ENCODE measurements at regions not wholly inside any gene's neighbourhood (a gene's known extent, or its start where the extent isn't known, plus 50 kb on each side); places are given as distances from the start of the nearest gene placed in this dataset.
"Not testable (repeated sequence)": the region's sequence is repeated elsewhere in the genome, so short reads cannot be mapped to it uniquely, and the experiment has no call there.

- Histone ChIP-seq H3K4me1 (ENCODE audit: insufficient read depth, low read length, poor library complexity, severe bottlenecking) (no peaks in the 10 kb centered on the region), H3K4me3 (ENCODE audit: low read depth, low read length, poor library complexity, severe bottlenecking) (no peak overlapping the region), H3K27ac (ENCODE audit: low read depth, low read length, poor library complexity, severe bottlenecking) (no peak overlapping the region), H3K27me3 (replicated peaks; ENCODE audit: insufficient read depth, low read depth, low read length, poor library complexity) (peaks cover 9% of the 10 kb centered on the region), H3K36me3 (ENCODE audit: insufficient read depth, low read length, poor library complexity, severe bottlenecking) (no peaks in the 10 kb centered on the region), H3K9me3 (ENCODE audit: low read depth, low read length, poor library complexity, severe bottlenecking) (no peaks in the 10 kb centered on the region)
- intact Hi-C loops (cut with micrococcal nuclease; ENCODE audit: unreplicated experiment): no loop called here
- DNase-seq (ENCODE audit: low spot score): no peak
- POLR2A ChIA-PET (ENCODE audit: low non-redundant PET): no interaction called here
- BruUV-seq (replicated peaks): no TSS peak
- TF ChIP-seq CTCF (conservative IDR thresholded peaks at IDR 0.05; ENCODE audit: low read depth, low read length) (no peak), EZH2 (IDR thresholded peaks at IDR 0.05; ENCODE audit: borderline replicate concordance, low read depth, low read length, poor library complexity, severe bottlenecking) (no peak)
- CTCF ChIA-PET: no interaction called here
These were observed 122.8 kb upstream of the SHH start for GRCh38 chr7:155935005-155935557.

GRCh38 chr7:155932324-155932723, 120.1 kb upstream of the SHH start:
- DNase-seq (ENCODE audit: low spot score); H3K27ac ChIP-seq (ENCODE audit: low read depth, low read length, poor library complexity, severe bottlenecking); H3K36me3 ChIP-seq (ENCODE audit: insufficient read depth, low read length, poor library complexity, severe bottlenecking); intact Hi-C loops (cut with micrococcal nuclease; ENCODE audit: unreplicated experiment); POLR2A ChIA-PET (ENCODE audit: low non-redundant PET); BruUV-seq (replicated peaks); H3K4me1 ChIP-seq (ENCODE audit: insufficient read depth, low read length, poor library complexity, severe bottlenecking); CTCF ChIA-PET; H3K4me3 ChIP-seq (ENCODE audit: low read depth, low read length, poor library complexity, severe bottlenecking); H3K9me3 ChIP-seq (ENCODE audit: low read depth, low read length, poor library complexity, severe bottlenecking): not testable (repeated sequence)
- peaks cover 21% of the 10 kb centered on the region for H3K27me3 ChIP-seq (replicated peaks; ENCODE audit: insufficient read depth, low read depth, low read length, poor library complexity)

GRCh38 chr7:155931396-155932085, 119.3 kb upstream of the SHH start:
- Histone ChIP-seq H3K9me3 (ENCODE audit: low read depth, low read length, poor library complexity, severe bottlenecking) (no peaks in the 10 kb centered on the region), H3K4me1 (ENCODE audit: insufficient read depth, low read length, poor library complexity, severe bottlenecking) (no peaks in the 10 kb centered on the region), H3K36me3 (ENCODE audit: insufficient read depth, low read length, poor library complexity, severe bottlenecking) (no peaks in the 10 kb centered on the region), H3K4me3 (ENCODE audit: low read depth, low read length, poor library complexity, severe bottlenecking) (no peak overlapping the region), H3K27ac (ENCODE audit: low read depth, low read length, poor library complexity, severe bottlenecking) (no peak overlapping the region), H3K27me3 (replicated peaks; ENCODE audit: insufficient read depth, low read depth, low read length, poor library complexity) (peaks cover 28% of the 10 kb centered on the region)
- ChIA-PET CTCF (no interaction called here), POLR2A (ENCODE audit: low non-redundant PET) (no interaction called here)
- no peak for DNase-seq (ENCODE audit: low spot score)
- no TSS peak for BruUV-seq (replicated peaks)
- no peak for TF ChIP-seq EZH2 (IDR thresholded peaks at IDR 0.05; ENCODE audit: borderline replicate concordance, low read depth, low read length, poor library complexity, severe bottlenecking)
- no peak for TF ChIP-seq CTCF (conservative IDR thresholded peaks at IDR 0.05; ENCODE audit: low read depth, low read length)
- intact Hi-C loops (cut with micrococcal nuclease; ENCODE audit: unreplicated experiment): no loop called here

- intact Hi-C loops (cut with micrococcal nuclease; ENCODE audit: unreplicated experiment): no loop called here
- Histone ChIP-seq H3K27me3 (replicated peaks; ENCODE audit: insufficient read depth, low read depth, low read length, poor library complexity) (peaks cover 31% of the 10 kb centered on the region), H3K9me3 (ENCODE audit: low read depth, low read length, poor library complexity, severe bottlenecking) (no peaks in the 10 kb centered on the region), H3K4me3 (ENCODE audit: low read depth, low read length, poor library complexity, severe bottlenecking) (no peak overlapping the region), H3K4me1 (ENCODE audit: insufficient read depth, low read length, poor library complexity, severe bottlenecking) (no peaks in the 10 kb centered on the region), H3K27ac (ENCODE audit: low read depth, low read length, poor library complexity, severe bottlenecking) (no peak overlapping the region), H3K36me3 (ENCODE audit: insufficient read depth, low read length, poor library complexity, severe bottlenecking) (no peaks in the 10 kb centered on the region)
- CTCF ChIA-PET: no interaction called here
- POLR2A ChIA-PET (ENCODE audit: low non-redundant PET): no interaction called here
- no peak for TF ChIP-seq CTCF (conservative IDR thresholded peaks at IDR 0.05; ENCODE audit: low read depth, low read length)
- TF ChIP-seq EZH2 (IDR thresholded peaks at IDR 0.05; ENCODE audit: borderline replicate concordance, low read depth, low read length, poor library complexity, severe bottlenecking): no peak
- BruUV-seq (replicated peaks): no TSS peak
- DNase-seq (ENCODE audit: low spot score): no peak
These were observed 118.3 kb upstream of the SHH start for GRCh38 chr7:155930527-155930926.
